ENCODE measurements at regions not wholly inside any gene's neighbourhood (a gene's known extent, or its start where the extent isn't known, plus 50 kb on each side); places are given as distances from the start of the nearest gene placed in this dataset.

GRCh38 chr6:15730442-15730841, 67.6 kb upstream of the DTNBP1 start:
- no peak for DNase-seq (ENCODE audit: low read depth)

GRCh38 chr6:15722731-15723130, 59.9 kb upstream of the DTNBP1 start:
- no peak for DNase-seq (ENCODE audit: low read depth)

DNA sequence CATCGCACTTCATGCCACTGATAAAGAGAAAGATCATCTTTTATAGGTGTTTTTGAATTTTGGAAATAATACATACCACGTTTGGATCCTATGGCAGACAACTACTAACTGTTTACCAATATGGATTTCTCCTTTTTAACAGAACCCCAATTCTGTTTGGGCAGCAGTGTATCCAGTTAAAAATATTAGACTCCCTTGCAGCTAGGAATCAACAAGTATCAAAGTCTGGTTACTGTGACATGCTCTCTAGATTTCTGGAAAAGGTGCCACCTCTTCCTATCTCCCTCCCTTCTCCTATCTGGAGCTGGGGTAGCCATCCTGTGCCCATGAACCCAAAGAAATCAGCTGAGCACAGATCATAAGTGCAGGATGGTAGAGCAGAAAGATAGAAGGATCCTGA, 54.1 kb upstream of the DTNBP1 start:
- DNase-seq (ENCODE audit: low read depth): no peak

GRCh38 chr6:15715851-15716250, 53.0 kb upstream of the DTNBP1 start:
- DNase-seq (ENCODE audit: low read depth): no peak

GRCh38 chr6:15715060-15715459, 52.2 kb upstream of the DTNBP1 start:
- no peak for DNase-seq (ENCODE audit: low read depth)

DNA sequence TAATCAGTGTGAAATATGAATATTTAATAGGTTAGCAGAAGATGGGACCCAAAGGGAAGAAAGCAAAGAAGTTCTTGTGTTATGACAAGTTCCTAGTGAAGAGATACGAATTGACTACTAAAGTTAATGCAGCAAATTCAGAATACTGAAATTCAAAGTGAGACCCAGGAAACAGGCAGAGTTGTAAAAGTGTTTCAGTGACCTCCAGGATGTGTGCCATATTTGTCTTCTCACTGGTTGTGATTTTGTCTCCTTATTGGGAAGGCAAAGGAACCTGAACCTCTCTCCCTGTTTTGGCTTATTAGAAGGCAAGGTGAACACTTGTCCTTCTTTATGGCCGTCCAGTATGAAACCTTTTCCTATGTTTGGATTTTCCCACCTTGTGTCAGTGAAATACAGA, 51.8 kb upstream of the DTNBP1 start:
- DNase-seq (ENCODE audit: low read depth): no peak

- no peak for DNase-seq (ENCODE audit: low read depth)
Observed at GRCh38 chr6:15713325-15713724, 50.5 kb upstream of the DTNBP1 start.

- no peak for DNase-seq (ENCODE audit: low read depth)
Observed at GRCh38 chr6:15712797-15713196, 50.0 kb upstream of the DTNBP1 start.
